Tibial artery (tissue), 4 donors: ENCODE measurements at regions not wholly inside any gene's neighbourhood (a gene's known extent, or its start where the extent isn't known, plus 50 kb on each side); places are given as distances from the start of the nearest gene placed in this dataset.

Source experiments
- DNase-seq, 2 donors: peaks; one replicate each; pipeline ENCODE4 v3.0.0-alpha.2; 2019
- H3K27ac ChIP-seq, 2 donors: fragments of 200-600 bp; sonication (generic) in 1 of 2; 1 replicate in 1 of 2; 2 replicates in 1 of 2; pipeline ENCODE4 v1.5.1; 2018 to 2019; ENCODE audit warnings: mild to moderate bottlenecking in 1 of 2
- H3K27me3 ChIP-seq, 2 donors: fragments of 200-600 bp; sonication (generic) in 1 of 2; one replicate each; pipeline versions ENCODE4 v1.5.1 to v1.6.0; 2016 to 2019
- H3K36me3 ChIP-seq, 3 donors: fragments of 200-600 bp; sonication (generic) in 2 of 3; one replicate each; pipeline ENCODE4 v1.5.1; 2016 to 2019; ENCODE audit warnings: mild to moderate bottlenecking in 2 of 3
- H3K4me1 ChIP-seq, 4 donors: fragments of 200-600 bp; sonication (generic) in 2 of 4; 1 replicate in 3 of 4; 2 replicates in 1 of 4; pipeline ENCODE4 v1.5.1; 2016 to 2019
- H3K4me3 ChIP-seq, 2 donors: fragments of 200-600 bp; sonication (generic) in 1 of 2; 1 replicate in 1 of 2; 2 replicates in 1 of 2; pipeline ENCODE4 v1.5.1; 2018 to 2019; ENCODE audit warnings: mild to moderate bottlenecking in 2 of 2
- H3K9me3 ChIP-seq, 3 donors: fragments of 200-600 bp; sonication (generic) in 1 of 3; one replicate each; pipeline ENCODE4 v1.5.1; 2016 to 2019
- CTCF ChIP-seq, 2 experiments: fragments of 200-600 bp in 1 of 2; fragments of 450-650 bp in 1 of 2; IDR thresholded peaks; one replicate each; pipeline ENCODE4 v1.5.1; 2017 to 2019; ENCODE audit warnings: antibody characterized with exemption in 2 of 2, mild to moderate bottlenecking in 1 of 2, moderate library complexity in 1 of 2
- intact Hi-C: fragments of 100-400 bp; cut with DNase I; formaldehyde crosslinking; loops from one replicate; pipeline ENCODE4 v1.15.0; 2023; ENCODE audit warnings: low total_unique reads

DNA sequence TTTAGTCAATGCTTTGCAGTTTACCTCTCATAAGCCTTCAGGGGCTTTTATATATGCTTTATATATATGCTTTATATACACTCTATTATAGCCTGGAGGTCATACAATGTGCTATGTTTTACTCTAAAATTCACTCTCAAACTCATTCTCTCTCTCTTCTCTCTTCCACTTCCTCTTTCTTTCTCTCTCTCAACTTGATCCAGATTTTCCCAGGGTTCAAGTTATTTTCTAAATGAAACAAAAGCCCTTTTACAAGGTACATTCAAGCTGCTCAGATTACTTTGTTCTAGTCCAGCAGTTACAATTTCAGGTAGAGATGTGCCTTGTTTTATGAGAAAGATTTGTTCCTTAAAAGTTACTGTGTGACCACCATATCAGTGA, 79.6 kb upstream of the ACP3 start:
- no peaks in the 10 kb centered on the region for H3K36me3 ChIP-seq
- no peaks in the 10 kb centered on the region for H3K9me3 ChIP-seq
- H3K4me3 ChIP-seq = no peak overlapping the region
- intact Hi-C loops = no loop called here
- DNase-seq = no peak
- no peaks in the 10 kb centered on the region for H3K27me3 ChIP-seq
- no peaks in the 10 kb centered on the region for H3K4me1 ChIP-seq
- TF ChIP-seq CTCF (IDR thresholded peaks at IDR 0.05) = no peak
- no peak overlapping the region for H3K27ac ChIP-seq

DNA sequence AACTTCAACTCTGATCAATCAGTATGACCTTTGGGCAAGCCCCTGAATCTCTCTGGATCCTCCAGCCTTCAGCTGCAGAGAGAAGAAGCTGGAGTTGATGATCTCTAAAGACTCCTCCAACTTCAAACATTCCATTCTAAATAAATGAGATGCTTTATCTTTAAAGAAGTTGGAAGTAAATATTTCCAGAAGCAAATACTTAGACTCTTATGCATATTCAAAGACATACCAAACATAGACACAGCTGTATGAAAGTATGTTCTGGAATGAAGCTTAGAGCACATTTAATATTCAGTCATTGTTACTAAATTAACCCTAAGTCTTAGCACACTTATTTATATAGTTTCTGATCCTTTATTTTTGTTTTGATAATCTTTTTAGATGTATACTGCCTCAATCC, 77.6 kb upstream of the ACP3 start:
- intact Hi-C loops = no loop called here
- no peaks in the 10 kb centered on the region for H3K36me3 ChIP-seq
- no peak overlapping the region for H3K4me3 ChIP-seq
- H3K4me1 ChIP-seq = no peaks in the 10 kb centered on the region
- no peaks in the 10 kb centered on the region for H3K9me3 ChIP-seq
- TF ChIP-seq CTCF (IDR thresholded peaks at IDR 0.05) = no peak
- DNase-seq = no peak
- no peak overlapping the region for H3K27ac ChIP-seq
- H3K27me3 ChIP-seq = no peaks in the 10 kb centered on the region

- Histone ChIP-seq H3K36me3 (no peaks in the 10 kb centered on the region), H3K27ac (no peak overlapping the region), H3K4me1 (peaks cover 0 to 8% (median 2%) of the 10 kb centered on the region in 4 donors), H3K27me3 (no peaks in the 10 kb centered on the region), H3K9me3 (no peaks in the 10 kb centered on the region), H3K4me3 (no peak overlapping the region)
- intact Hi-C loops = no loop called here
- no peak for TF ChIP-seq CTCF (IDR thresholded peaks at IDR 0.05)
- no peak for DNase-seq
These were observed 75.3 kb upstream of the ACP3 start for GRCh38 chr3:132241776-132242514.

DNA sequence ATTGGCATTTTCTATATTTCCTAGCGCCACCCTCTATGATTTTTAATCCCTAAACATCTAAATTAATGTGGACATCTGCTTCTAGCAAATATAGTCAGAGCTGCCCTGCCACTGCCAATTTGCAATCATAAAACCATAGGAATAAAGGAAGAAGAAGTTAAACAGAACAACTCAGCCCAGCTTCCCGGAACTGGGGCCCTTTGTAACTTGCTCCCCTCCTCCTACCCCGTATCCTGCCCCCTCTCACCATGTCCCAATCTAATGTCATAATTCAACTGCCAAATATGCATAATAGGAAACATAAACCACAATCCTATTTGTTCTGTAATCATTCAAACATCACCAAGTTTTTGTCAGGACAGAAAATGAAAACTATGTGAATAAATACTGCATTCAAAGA, 74.4 kb upstream of the ACP3 start:
- intact Hi-C loops = no loop called here
- Histone ChIP-seq H3K27ac (no peak overlapping the region), H3K4me1 (peaks cover 0 to 8% (median 2%) of the 10 kb centered on the region in 4 donors), H3K9me3 (no peaks in the 10 kb centered on the region), H3K4me3 (no peak overlapping the region), H3K36me3 (no peaks in the 10 kb centered on the region), H3K27me3 (no peaks in the 10 kb centered on the region)
- no peak for DNase-seq
- no peak for TF ChIP-seq CTCF (IDR thresholded peaks at IDR 0.05)

GRCh38 chr3:132245552-132246142, 71.6 kb upstream of the ACP3 start:
- Histone ChIP-seq H3K9me3 (no peaks in the 10 kb centered on the region), H3K4me1 (peaks cover 0 to 8% (median 2%) of the 10 kb centered on the region in 4 donors), H3K27ac (no peak overlapping the region), H3K4me3 (no peak overlapping the region), H3K27me3 (no peaks in the 10 kb centered on the region), H3K36me3 (no peaks in the 10 kb centered on the region)
- DNase-seq = no peak
- intact Hi-C loops = no loop called here
- no peak for TF ChIP-seq CTCF (IDR thresholded peaks at IDR 0.05)
